Spleen (tissue), 11 donors: ENCODE measurements at regions not wholly inside any gene's neighbourhood (a gene's known extent, or its start where the extent isn't known, plus 50 kb on each side); places are given as distances from the start of the nearest gene placed in this dataset.
"Not testable (repeated sequence)": the region's sequence is repeated elsewhere in the genome, so short reads cannot be mapped to it uniquely, and the experiment has no call there.

ENCODE experiments used
- DNase-seq: peaks from one replicate; pipeline ENCODE4 v3.0.0-alpha.2; 2020
- H3K27ac ChIP-seq, 8 donors: fragments of 200-600 bp; sonication (generic) in 7 of 8; 1 replicate in 4 of 8; 2 replicates in 4 of 8; pipeline versions ENCODE4 v1.5.0 to v1.8.0; 2016 to 2021; ENCODE audit warnings: inconsistent platforms in 4 of 8, mild to moderate bottlenecking in 4 of 8, moderate library complexity in 1 of 8
- H3K27me3 ChIP-seq, 7 donors: fragments of 200-600 bp; sonication (generic) in 6 of 7; replicated peaks in 1 of 7; 1 replicate in 4 of 7; 2 replicates in 3 of 7; pipeline versions ENCODE4 v1.5.0 to v1.8.0; 2016 to 2021; ENCODE audit warnings: inconsistent platforms in 3 of 7, mild to moderate bottlenecking in 1 of 7
- H3K36me3 ChIP-seq, 6 donors: fragments of 200-600 bp; sonication (generic) in 5 of 6; 1 replicate in 4 of 6; 2 replicates in 2 of 6; pipeline versions ENCODE4 v1.5.0 to v1.8.0; 2016 to 2021; ENCODE audit warnings: inconsistent platforms in 2 of 6
- H3K4me1 ChIP-seq, 6 donors: fragments of 200-600 bp; sonication (generic) in 5 of 6; 1 replicate in 3 of 6; 2 replicates in 3 of 6; pipeline versions ENCODE4 v1.5.0 to v1.8.0; 2016 to 2021; ENCODE audit warnings: inconsistent platforms in 3 of 6
- H3K4me3 ChIP-seq, 8 donors: fragments of 200-600 bp; sonication (generic) in 7 of 8; 1 replicate in 4 of 8; 2 replicates in 4 of 8; pipeline versions ENCODE4 v1.5.0 to v1.8.0; 2016 to 2021; ENCODE audit warnings: inconsistent platforms in 4 of 8, mild to moderate bottlenecking in 4 of 8, moderate library complexity in 2 of 8
- H3K9me3 ChIP-seq, 8 donors: fragments of 200-600 bp; sonication (generic) in 7 of 8; 1 replicate in 4 of 8; 2 replicates in 4 of 8; pipeline versions ENCODE4 v1.5.0 to v1.8.0; 2016 to 2021; ENCODE audit warnings: inconsistent platforms in 4 of 8
- CTCF ChIP-seq, 11 experiments: fragments of 200-600 bp in 7 of 11; fragments of 450-650 bp in 4 of 11; sonication (generic) in 4 of 11; IDR thresholded peaks in 8 of 11; conservative IDR thresholded peaks in 3 of 11; 1 replicate in 7 of 11; 2 replicates in 4 of 11; pipeline versions ENCODE4 v1.4.0 to v1.8.0; 2016 to 2021; ENCODE audit warnings: antibody characterized with exemption in 11 of 11, inconsistent platforms in 4 of 11, mild to moderate bottlenecking in 1 of 11
- POLR2A ChIP-seq, 3 donors: fragments of 450-650 bp; IDR thresholded peaks; one replicate each; pipeline ENCODE4 v1.5.1; 2017; ENCODE audit warnings: antibody characterized with exemption in 3 of 3, mild to moderate bottlenecking in 1 of 3
- POLR2AphosphoS5 ChIP-seq, 3 donors: sonication (generic); formaldehyde crosslinking; IDR thresholded peaks; one replicate each; pipeline ENCODE4 v1.5.1; 2017; ENCODE audit warnings: antibody characterized with exemption in 3 of 3
- WGBS, 5 donors: extraction: QIAGEN DNeasy Blood & Tissue Kit in 3 of 5; methylation state at CpG; one replicate each; pipeline versions ENCODE4 v1.1.5 to v1.1.7; 2013 to 2018; 5-methylcytosine and 5-hydroxymethylcytosine counted together
- intact Hi-C: fragments of 100-400 bp; cut with DNase I; formaldehyde crosslinking; loops from one replicate; pipeline ENCODE4 v1.15.0; 2023; ENCODE audit warnings: low total_unique reads
- donor health status: healthy with polysubstance abuse.
- donor health status: DM: no; HTN: no; CAD: no; lungs with moderate emphysema.
- donor health status: DM: no; HTN: no; CAD: no.
- donor health status: Bipolar disorder and iron deficiency.
- donor health status: healthy.
- donor health status: DM: no; HTN: no; CAD: no.
- donor health status: DM: yes; HTN: yes; CAD: no.

DNA sequence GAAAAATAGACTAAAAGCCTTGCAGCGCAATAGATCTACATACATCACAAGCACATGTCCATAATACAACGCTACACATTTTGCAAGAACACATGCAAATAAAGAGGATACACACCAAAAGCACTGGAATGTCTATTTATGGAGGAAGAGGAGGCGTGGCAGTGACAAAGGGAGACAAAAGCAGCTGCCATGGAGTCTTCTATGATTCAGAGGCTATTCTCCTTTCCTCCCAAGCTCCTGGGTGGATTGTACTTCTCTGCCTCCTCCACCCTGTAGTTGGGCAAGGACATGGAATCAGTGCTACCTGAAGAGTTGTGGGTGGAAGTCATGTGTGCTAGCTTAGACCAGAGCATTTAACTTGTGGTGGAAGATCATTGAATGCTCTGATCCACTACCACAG is 57.9 kb upstream of the ABHD2 start:
- Histone ChIP-seq H3K9me3 (peaks cover 0 to 12% (median 9%) of the 10 kb centered on the region in 8 donors), H3K36me3 (no peaks in the 10 kb centered on the region), H3K27ac (no peak overlapping the region), H3K27me3 (peaks cover 0 to 5% (median 0%) of the 10 kb centered on the region in 7 donors), H3K4me3 (no peak overlapping the region), H3K4me1 (no peaks in the 10 kb centered on the region)
- intact Hi-C loops, result no loop called here
- WGBS, 5 donors, result 87 to 95% (median 91%) methylated on average over 3 of the region's 3 CpGs
- no peak for TF ChIP-seq CTCF (IDR thresholded peaks at IDR 0.05 in 8 of 11, conservative IDR thresholded peaks at IDR 0.05 in 3 of 11)
- no peak for DNase-seq

- H3K4me1 ChIP-seq, H3K9me3 ChIP-seq, H3K4me3 ChIP-seq, H3K27me3 ChIP-seq, DNase-seq, H3K27ac ChIP-seq, intact Hi-C loops, H3K36me3 ChIP-seq: not testable (repeated sequence)
- WGBS, 5 donors, result 95 to 98% (median 96%) methylated on average over 12 to 47 of the region's 47 CpGs
Measured at GRCh38 chr15:89031637-89032285, 56.5 kb upstream of the ABHD2 start.

DNA sequence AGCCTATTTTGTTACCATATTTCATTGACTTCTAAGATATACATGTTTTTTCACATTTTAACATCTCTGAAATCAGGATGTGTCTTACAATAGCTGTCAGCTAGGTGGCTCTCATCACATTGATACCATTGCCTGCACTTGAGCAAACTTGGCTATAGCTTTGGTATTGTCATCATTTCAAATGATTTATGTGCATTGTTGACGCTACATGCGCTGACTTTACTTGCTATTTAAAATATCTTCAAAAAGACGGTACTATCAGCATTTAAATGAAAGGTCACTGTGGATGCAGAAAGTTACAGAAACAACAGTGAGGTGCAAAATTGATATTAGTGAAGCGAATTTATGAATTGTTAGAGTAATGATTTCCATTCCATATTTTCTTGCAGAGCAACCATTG is 54.0 kb upstream of the ABHD2 start:
- no peak for TF ChIP-seq POLR2A (IDR thresholded peaks at IDR 0.05)
- TF ChIP-seq POLR2AphosphoS5 (IDR thresholded peaks at IDR 0.05), result no peak
- no peak for TF ChIP-seq CTCF (IDR thresholded peaks at IDR 0.05 in 8 of 11, conservative IDR thresholded peaks at IDR 0.05 in 3 of 11)

DNA sequence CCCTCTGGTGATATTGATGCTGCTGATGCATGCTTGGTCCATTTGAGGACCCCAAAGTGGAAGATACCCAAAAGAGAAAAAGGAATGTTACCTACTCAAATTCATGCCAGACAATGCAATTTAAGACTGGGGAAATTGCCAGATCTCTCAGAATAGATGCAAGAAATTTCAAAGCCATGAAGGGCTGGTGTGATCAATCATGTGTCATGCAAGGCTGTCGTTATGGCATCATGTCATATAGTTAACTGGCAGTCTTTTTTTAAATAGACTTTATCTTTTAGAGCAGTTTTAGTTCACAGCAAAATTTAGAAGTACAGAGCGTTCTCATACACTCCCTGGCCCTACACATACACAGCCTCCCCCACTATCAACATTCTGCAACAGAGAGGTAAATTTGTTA is 53.1 kb upstream of the ABHD2 start:
- Histone ChIP-seq H3K4me3 (no peak overlapping the region), H3K4me1 (no peaks in the 10 kb centered on the region), H3K36me3 (no peaks in the 10 kb centered on the region), H3K27me3 (peaks cover 0 to 16% (median 0%) of the 10 kb centered on the region in 7 donors), H3K9me3 (no peaks in the 10 kb centered on the region), H3K27ac (no peak overlapping the region)
- DNase-seq, result no peak
- intact Hi-C loops, result no loop called here
- TF ChIP-seq CTCF (IDR thresholded peaks at IDR 0.05 in 8 of 11, conservative IDR thresholded peaks at IDR 0.05 in 3 of 11), result no peak
- no peak for TF ChIP-seq POLR2A (IDR thresholded peaks at IDR 0.05)
- no peak for TF ChIP-seq POLR2AphosphoS5 (IDR thresholded peaks at IDR 0.05)
- whole genome bisulfite sequencing, 5 donors, result 77 to 87% (median 84%) methylated on average over 2 of the region's 2 CpGs

More for the DNA sequence above, 54.0 kb upstream of the ABHD2 start:
- WGBS, 5 donors, result 47 to 63% (median 50%) methylated on average over 4 of the region's 4 CpGs
- Histone ChIP-seq H3K36me3 (no peaks in the 10 kb centered on the region), H3K27me3 (peaks cover 0 to 16% (median 0%) of the 10 kb centered on the region in 7 donors), H3K4me3 (no peak overlapping the region), H3K9me3 (no peaks in the 10 kb centered on the region), H3K27ac (no peak overlapping the region), H3K4me1 (no peaks in the 10 kb centered on the region)
- intact Hi-C loops, result no loop called here
- DNase-seq, result no peak

DNA sequence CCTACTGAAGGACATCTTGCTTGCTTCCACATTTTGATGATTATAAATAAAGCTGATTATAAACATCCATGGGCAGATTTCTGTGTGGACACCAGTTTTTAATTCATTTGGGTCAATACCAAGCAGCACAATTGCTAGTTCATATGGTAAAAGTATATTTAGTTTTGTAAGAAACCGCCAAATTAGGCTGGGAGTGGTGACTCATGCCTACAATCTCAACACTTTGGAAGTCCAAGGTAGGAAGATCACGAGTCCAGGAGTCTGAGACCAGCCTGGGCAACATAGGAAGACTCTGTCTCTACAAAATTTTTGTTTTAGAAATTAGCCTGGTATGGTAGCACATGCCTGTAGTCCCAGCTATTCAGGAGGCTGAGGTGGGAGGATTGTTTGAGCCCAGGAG is 52.6 kb upstream of the ABHD2 start:
- no peak for DNase-seq
- Histone ChIP-seq H3K27ac (no peak overlapping the region), H3K9me3 (no peaks in the 10 kb centered on the region), H3K36me3 (no peaks in the 10 kb centered on the region), H3K4me1 (no peaks in the 10 kb centered on the region), H3K4me3 (no peak overlapping the region), H3K27me3 (peaks cover 0 to 17% (median 0%) of the 10 kb centered on the region in 7 donors)
- intact Hi-C loops, result no loop called here
- TF ChIP-seq POLR2AphosphoS5 (IDR thresholded peaks at IDR 0.05) (no peak), POLR2A (IDR thresholded peaks at IDR 0.05) (no peak), CTCF (IDR thresholded peaks at IDR 0.05 in 8 of 11, conservative IDR thresholded peaks at IDR 0.05 in 3 of 11) (no peak)
- 79 to 88% (median 84%) methylated on average over 2 of the region's 2 CpGs for WGBS, 5 donors
